Esophagus squamous epithelium (tissue), 4 donors: ENCODE measurements at regions not wholly inside any gene's neighbourhood (a gene's known extent, or its start where the extent isn't known, plus 50 kb on each side); places are given as distances from the start of the nearest gene placed in this dataset.

Experiments used
- CTCF ChIP-seq, 6 experiments: fragments of 450-650 bp in 4 of 6; fragments of 200-600 bp in 2 of 6; sonication (generic) in 2 of 6; IDR thresholded peaks; one replicate each; pipeline ENCODE4 v1.5.1; 2016 to 2019; ENCODE audit warnings: antibody characterized with exemption in 6 of 6, mild to moderate bottlenecking in 4 of 6, moderate library complexity in 4 of 6
- POLR2A ChIP-seq, 4 donors: fragments of 450-650 bp; IDR thresholded peaks; one replicate each; pipeline ENCODE4 v1.6.1; 2017; ENCODE audit warnings: antibody characterized with exemption in 4 of 4, mild to moderate bottlenecking in 4 of 4, moderate library complexity in 3 of 4

GRCh38 chr2:42861321-42861720, 68.9 kb upstream of the HAAO start:
- TF ChIP-seq CTCF (IDR thresholded peaks at IDR 0.05) = no peak
- no peak for TF ChIP-seq POLR2A (IDR thresholded peaks at IDR 0.05)
